ENCODE measurements at regions not wholly inside any gene's neighbourhood (a gene's known extent, or its start where the extent isn't known, plus 50 kb on each side); places are given as distances from the start of the nearest gene placed in this dataset.
A peak's percentile ranks its signal among the peaks of the same experiment; 100 is the strongest.

- intact Hi-C loops (cut with DNase I) = no loop called here
- no peaks in the 10 kb centered on the region for H3K4me1 ChIP-seq
- WGBS, 2 donors = 90 to 93% methylated on average over 1 of the region's 1 CpG
- H3K4me3 ChIP-seq = no peak overlapping the region
- peaks cover 0 to 17% (median 0%) of the 10 kb centered on the region in 3 donors for H3K9me3 ChIP-seq
- H3K27me3 ChIP-seq = no peaks in the 10 kb centered on the region
- TF ChIP-seq CTCF (IDR thresholded peaks at IDR 0.05) = no peak
- TF ChIP-seq POLR2A (IDR thresholded peaks at IDR 0.05) = no peak
- DNase-seq = no peak
- no peak overlapping the region for H3K27ac ChIP-seq
- H3K36me3 ChIP-seq = no peaks in the 10 kb centered on the region
Measured at GRCh38 chr12:28905220-28905955, 243.7 kb upstream of the FAR2 start.

- Histone ChIP-seq H3K27me3 (no peaks in the 10 kb centered on the region), H3K4me3 (no peak overlapping the region), H3K4me1 (no peaks in the 10 kb centered on the region), H3K36me3 (no peaks in the 10 kb centered on the region), H3K27ac (no peak overlapping the region), H3K9me3 (peaks cover 0 to 11% (median 0%) of the 10 kb centered on the region in 3 donors)
- TF ChIP-seq CTCF (IDR thresholded peaks at IDR 0.05) = no peak
- no peak for TF ChIP-seq POLR2A (IDR thresholded peaks at IDR 0.05)
- intact Hi-C loops (cut with DNase I) = no loop called here
- 59 to 79% methylated on average over 1 of the region's 1 CpG for WGBS, 2 donors
- no peak for DNase-seq
Measured at GRCh38 chr12:28908646-28909045, 240.4 kb upstream of the FAR2 start.

GRCh38 chr12:28909291-28909690 lies 239.8 kb upstream of the FAR2 start:
- H3K4me3 ChIP-seq = no peak overlapping the region
- H3K9me3 ChIP-seq = peaks cover 0 to 17% (median 0%) of the 10 kb centered on the region in 3 donors
- WGBS, 2 donors = 33 to 50% methylated on average over 1 of the region's 1 CpG
- intact Hi-C loops (cut with DNase I) = no loop called here
- H3K4me1 ChIP-seq = no peaks in the 10 kb centered on the region
- no peak for DNase-seq
- no peaks in the 10 kb centered on the region for H3K36me3 ChIP-seq
- TF ChIP-seq CTCF (IDR thresholded peaks at IDR 0.05) (no peak), POLR2A (IDR thresholded peaks at IDR 0.05) (no peak)
- no peak overlapping the region for H3K27ac ChIP-seq
- H3K27me3 ChIP-seq = no peaks in the 10 kb centered on the region

GRCh38 chr12:28925719-28926376 lies 223.2 kb upstream of the FAR2 start:
- no peaks in the 10 kb centered on the region for H3K36me3 ChIP-seq
- H3K27ac ChIP-seq = peak overlapping the region in 2 of 4 donors; percentile 34 to 40
- intact Hi-C loops (cut with DNase I) = no loop called here
- no peak for TF ChIP-seq POLR2A (IDR thresholded peaks at IDR 0.05)
- no peak for TF ChIP-seq CTCF (IDR thresholded peaks at IDR 0.05)
- H3K4me3 ChIP-seq = no peak overlapping the region
- H3K4me1 ChIP-seq = no peaks in the 10 kb centered on the region
- WGBS, 2 donors = 59 to 63% methylated on average over 3 of the region's 3 CpGs
- peaks cover 0 to 12% (median 7%) of the 10 kb centered on the region in 3 donors for H3K9me3 ChIP-seq
- DNase-seq = no peak
- H3K27me3 ChIP-seq = no peaks in the 10 kb centered on the region

- DNase-seq = no peak
- intact Hi-C loops (cut with DNase I) = no loop called here
Measured at GRCh38 chr12:28930704-28931103, 218.4 kb upstream of the FAR2 start.

More at GRCh38 chr12:28930704-28931103, 218.4 kb upstream of the FAR2 start:
- Histone ChIP-seq H3K27me3 (no peaks in the 10 kb centered on the region), H3K9me3 (no peaks in the 10 kb centered on the region), H3K4me1 (peaks cover 0 to 9% (median 0%) of the 10 kb centered on the region in 3 donors), H3K27ac (no peak overlapping the region), H3K4me3 (no peak overlapping the region), H3K36me3 (no peaks in the 10 kb centered on the region)
- WGBS, 2 donors = 88 to 98% methylated on average over 2 of the region's 2 CpGs
- TF ChIP-seq CTCF (IDR thresholded peaks at IDR 0.05) = no peak
- TF ChIP-seq POLR2A (IDR thresholded peaks at IDR 0.05) = no peak

Measured in esophagus squamous epithelium (tissue), 5 donors.